Activated CD4-positive, alpha-beta memory T cell treated with anti-CD3 and anti-CD28 coated beads for 36 hours (primary cell): ENCODE measurements at regions not wholly inside any gene's neighbourhood (a gene's known extent, or its start where the extent isn't known, plus 50 kb on each side); places are given as distances from the start of the nearest gene placed in this dataset.

Source experiments
- CTCF ChIA-PET: fragments of 350-600 bp; sonication (Branson Sonifier 250); formaldehyde crosslinking; loops from one replicate; lab custom pipeline; 2021; ENCODE audit warnings: antibody characterized with exemption, inconsistent platforms; lab: Charles Lee
- POLR2A ChIA-PET: fragments of 350-600 bp; sonication (Branson Sonifier 250); formaldehyde crosslinking; loops from one replicate; lab custom pipeline; 2021; ENCODE audit warnings: antibody characterized with exemption; lab: Charles Lee
- DNase-seq: peaks from one replicate; pipeline ENCODE4 v3.0.0-alpha.2; 2020
- H3K27ac Mint-ChIP-seq: one replicate; pipeline ENCODE4 v1.8.0; 2021; ENCODE audit warnings: mixed read lengths
- H3K27me3 Mint-ChIP-seq: one replicate; pipeline ENCODE4 v1.8.0; 2021; ENCODE audit warnings: mixed read lengths
- H3K36me3 Mint-ChIP-seq: one replicate; pipeline ENCODE4 v1.8.0; 2021; ENCODE audit warnings: mixed read lengths
- H3K4me1 Mint-ChIP-seq: one replicate; pipeline ENCODE4 v1.8.0; 2021; ENCODE audit warnings: low read depth, mixed read lengths
- H3K4me3 Mint-ChIP-seq: one replicate; pipeline ENCODE4 v1.8.0; 2021; ENCODE audit warnings: mild to moderate bottlenecking, mixed read lengths
- H3K9me3 Mint-ChIP-seq: one replicate; pipeline ENCODE4 v1.8.0; 2021; ENCODE audit warnings: mixed read lengths
- intact Hi-C: fragments of 100-400 bp; cut with micrococcal nuclease; formaldehyde crosslinking; loops from one replicate; pipeline ENCODE4 v1.15.1; 2023

DNA sequence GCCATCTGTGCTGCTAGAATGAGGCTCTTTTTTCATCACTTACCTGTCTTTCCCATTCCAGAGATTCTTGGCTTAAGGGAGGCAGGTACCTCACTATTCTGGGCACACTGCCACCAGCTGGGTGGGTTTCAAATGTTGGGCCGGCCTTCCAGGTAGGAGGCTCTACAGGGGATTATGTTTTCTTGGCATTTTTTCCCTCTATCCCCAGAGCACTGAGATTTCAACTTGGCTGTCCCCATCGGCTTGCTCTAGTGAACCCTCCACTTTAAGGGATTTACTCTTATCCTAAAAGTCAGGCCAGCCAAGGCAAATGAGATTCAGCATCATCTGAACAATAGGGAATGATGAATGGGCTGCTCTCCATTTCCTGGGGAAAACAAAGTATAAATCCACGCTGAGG lies 710.1 kb upstream of the CELF2 start:
- H3K4me1 Mint-ChIP-seq, result no peaks in the 10 kb centered on the region
- intact Hi-C loops, result no loop called here
- POLR2A ChIA-PET, result no interaction called here
- no peaks in the 10 kb centered on the region for H3K9me3 Mint-ChIP-seq
- CTCF ChIA-PET, result no interaction called here
- no peak for DNase-seq
- no peak overlapping the region for H3K4me3 Mint-ChIP-seq
- H3K27me3 Mint-ChIP-seq, result peaks cover 4% of the 10 kb centered on the region
- no peaks in the 10 kb centered on the region for H3K36me3 Mint-ChIP-seq
- H3K27ac Mint-ChIP-seq, result no peak overlapping the region

DNA sequence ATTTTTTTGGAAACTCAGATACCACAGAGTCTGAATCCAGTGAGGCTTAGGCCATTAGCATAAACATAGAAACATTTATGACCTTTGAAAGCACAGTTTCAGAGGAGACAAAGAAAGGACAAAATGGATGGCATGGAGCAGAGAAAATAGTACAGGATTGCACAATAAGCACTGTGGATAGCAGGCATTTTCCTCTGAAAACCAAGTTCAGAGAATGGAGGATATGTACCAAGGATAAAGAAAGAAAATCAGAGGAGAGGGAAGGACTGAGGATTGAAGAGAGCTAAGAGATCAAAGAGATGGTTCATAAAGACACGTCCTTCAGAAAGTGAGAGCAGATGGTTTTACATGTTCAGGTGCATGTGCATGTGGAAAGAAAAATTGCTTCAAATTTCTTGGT lies 707.2 kb upstream of the CELF2 start:
- no peak for DNase-seq
- Mint-ChIP-seq H3K27ac (no peak overlapping the region), H3K27me3 (peaks cover 2% of the 10 kb centered on the region), H3K36me3 (no peaks in the 10 kb centered on the region), H3K4me3 (no peak overlapping the region), H3K9me3 (no peaks in the 10 kb centered on the region), H3K4me1 (no peaks in the 10 kb centered on the region)
- ChIA-PET POLR2A (no interaction called here), CTCF (no interaction called here)
- intact Hi-C loops, result no loop called here

DNA sequence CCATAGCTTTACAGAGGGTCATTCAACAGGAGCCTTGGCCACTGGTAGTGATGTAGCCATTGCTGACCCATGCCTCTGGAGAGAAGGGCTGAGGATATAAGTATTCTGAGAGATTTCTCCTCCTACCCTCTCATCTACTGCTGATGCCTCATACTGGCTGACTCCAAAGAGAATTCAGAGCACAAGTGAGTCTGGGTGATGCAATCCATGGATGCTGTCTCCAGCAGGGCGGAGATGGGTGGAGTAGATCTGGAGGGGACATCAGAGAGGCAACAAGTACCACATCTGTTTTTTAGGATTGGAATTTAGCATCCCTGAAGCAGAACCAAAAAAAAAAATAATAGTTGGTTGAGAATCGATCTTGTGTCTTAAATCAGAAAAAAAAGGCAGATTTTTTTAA lies 705.7 kb upstream of the CELF2 start:
- CTCF ChIA-PET, result no interaction called here
- H3K27ac Mint-ChIP-seq, result no peak overlapping the region
- no peaks in the 10 kb centered on the region for H3K4me1 Mint-ChIP-seq
- POLR2A ChIA-PET, result interaction anchor here (0.7 kb wide), 1 partner anchor 329 kb away, joined by 3 read pairs; no protein-coding TSS in a partner anchor
- no peak overlapping the region for H3K4me3 Mint-ChIP-seq
- H3K27me3 Mint-ChIP-seq, result peaks cover 4% of the 10 kb centered on the region
- no peak for DNase-seq
- intact Hi-C loops, result no loop called here
- H3K9me3 Mint-ChIP-seq, result no peaks in the 10 kb centered on the region
- no peaks in the 10 kb centered on the region for H3K36me3 Mint-ChIP-seq

DNA sequence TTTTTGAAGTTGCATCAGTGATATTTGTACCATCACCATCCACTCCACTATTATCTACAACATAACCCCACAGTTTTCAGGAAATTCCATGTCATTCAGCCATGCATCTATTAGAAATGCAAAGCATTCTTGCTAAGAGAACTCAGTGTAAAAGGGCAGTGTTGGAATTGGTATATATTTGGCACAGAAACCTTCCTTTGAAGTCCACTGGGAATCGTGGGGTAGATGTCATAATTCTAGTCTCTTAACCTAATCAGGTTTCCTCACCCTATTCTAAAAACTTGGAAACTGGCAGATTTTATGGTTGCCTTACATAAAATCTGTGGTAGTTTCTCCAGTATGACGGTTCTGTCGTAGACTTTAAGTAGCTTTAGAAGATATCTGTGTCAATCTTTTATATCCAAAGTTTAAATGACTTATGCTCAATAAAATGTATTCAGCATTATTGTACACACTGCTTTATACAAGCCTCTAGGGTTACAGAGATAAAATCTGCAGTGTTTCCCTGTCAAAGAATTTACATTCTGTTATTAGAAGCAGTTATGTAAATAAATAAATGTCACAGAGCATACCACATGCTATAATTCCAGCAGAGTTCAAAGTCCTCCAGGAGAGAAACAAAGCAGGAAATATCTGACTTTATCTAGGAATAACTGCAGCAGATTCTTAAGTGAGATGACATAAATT lies 704.4 kb upstream of the CELF2 start:
- H3K4me1 Mint-ChIP-seq, result no peaks in the 10 kb centered on the region
- H3K27me3 Mint-ChIP-seq, result peaks cover 6% of the 10 kb centered on the region
- intact Hi-C loops, result no loop called here
- CTCF ChIA-PET, result no interaction called here
- no peaks in the 10 kb centered on the region for H3K9me3 Mint-ChIP-seq
- H3K27ac Mint-ChIP-seq, result no peak overlapping the region
- H3K4me3 Mint-ChIP-seq, result no peak overlapping the region
- no peaks in the 10 kb centered on the region for H3K36me3 Mint-ChIP-seq
- POLR2A ChIA-PET, result no interaction called here
- DNase-seq, result no peak

DNA sequence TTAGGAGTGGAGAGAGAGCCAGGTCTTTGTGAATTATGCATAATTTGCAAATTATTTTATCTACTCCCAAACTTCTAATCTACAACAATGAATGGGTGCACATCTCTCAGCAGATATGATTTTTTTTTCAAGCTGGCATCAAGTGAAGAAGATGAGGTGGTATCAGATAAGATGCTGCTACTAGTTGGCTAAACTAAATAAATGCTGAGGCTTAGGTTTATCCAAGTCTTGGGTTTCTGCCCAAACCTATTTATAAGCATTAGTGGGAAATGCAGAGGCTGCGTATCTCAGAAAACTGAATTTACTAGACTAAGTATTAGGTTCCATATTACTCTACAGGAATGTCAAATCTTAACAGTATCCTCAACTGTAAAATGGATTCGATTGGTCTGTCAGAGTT lies 703.0 kb upstream of the CELF2 start:
- Mint-ChIP-seq H3K36me3 (no peaks in the 10 kb centered on the region), H3K27ac (no peak overlapping the region), H3K4me3 (no peak overlapping the region), H3K4me1 (no peaks in the 10 kb centered on the region), H3K27me3 (peaks cover 6% of the 10 kb centered on the region), H3K9me3 (no peaks in the 10 kb centered on the region)
- ChIA-PET POLR2A (no interaction called here), CTCF (no interaction called here)
- no peak for DNase-seq
- intact Hi-C loops, result no loop called here

DNA sequence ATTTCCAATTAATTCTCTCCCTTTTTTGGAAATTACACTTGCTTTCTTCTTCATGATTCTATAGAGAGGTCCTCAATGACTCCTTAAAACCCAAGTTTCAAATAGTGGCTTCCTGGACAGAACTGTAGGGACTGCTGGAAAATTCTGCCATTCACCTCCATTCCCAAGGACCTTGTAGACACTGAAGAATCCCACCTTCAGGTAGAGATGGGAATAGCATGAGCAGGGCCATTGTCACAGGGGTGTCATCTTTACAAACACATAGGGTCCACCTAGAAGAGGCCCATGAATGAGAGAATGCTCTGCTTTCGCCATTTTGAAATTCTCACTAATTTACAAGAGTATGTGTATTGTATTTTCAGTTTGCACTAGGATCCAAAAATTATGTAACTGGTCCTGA lies 701.7 kb upstream of the CELF2 start:
- H3K4me1 Mint-ChIP-seq, result no peaks in the 10 kb centered on the region
- H3K27me3 Mint-ChIP-seq, result peaks cover 6% of the 10 kb centered on the region
- no peak overlapping the region for H3K27ac Mint-ChIP-seq
- ChIA-PET POLR2A (no interaction called here), CTCF (no interaction called here)
- no peaks in the 10 kb centered on the region for H3K36me3 Mint-ChIP-seq
- intact Hi-C loops, result no loop called here
- no peak overlapping the region for H3K4me3 Mint-ChIP-seq
- no peak for DNase-seq
- H3K9me3 Mint-ChIP-seq, result no peaks in the 10 kb centered on the region

DNA sequence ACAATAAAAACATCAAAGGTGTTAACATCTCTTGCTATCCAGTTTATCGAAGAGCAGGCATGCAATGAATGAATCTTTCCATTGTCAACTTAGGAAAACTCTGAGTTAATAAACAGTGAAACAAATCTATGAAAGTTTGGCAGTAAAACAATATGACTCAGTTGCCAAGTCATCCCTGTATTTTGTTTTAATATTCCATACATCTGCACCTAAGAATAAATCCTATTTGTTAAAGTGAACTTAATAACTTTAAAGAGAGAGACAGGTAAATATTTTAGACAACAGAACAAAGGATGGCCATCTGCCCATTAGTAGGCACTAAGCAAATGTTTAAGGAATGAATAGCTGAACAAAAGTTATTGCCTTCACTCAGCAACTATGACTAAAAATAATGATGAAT lies 700.5 kb upstream of the CELF2 start:
- DNase-seq, result no peak
- Mint-ChIP-seq H3K4me1 (no peaks in the 10 kb centered on the region), H3K27me3 (peaks cover 6% of the 10 kb centered on the region), H3K36me3 (no peaks in the 10 kb centered on the region), H3K4me3 (no peak overlapping the region), H3K27ac (no peak overlapping the region), H3K9me3 (no peaks in the 10 kb centered on the region)
- POLR2A ChIA-PET, result no interaction called here
- intact Hi-C loops, result no loop called here
- CTCF ChIA-PET, result no interaction called here

DNA sequence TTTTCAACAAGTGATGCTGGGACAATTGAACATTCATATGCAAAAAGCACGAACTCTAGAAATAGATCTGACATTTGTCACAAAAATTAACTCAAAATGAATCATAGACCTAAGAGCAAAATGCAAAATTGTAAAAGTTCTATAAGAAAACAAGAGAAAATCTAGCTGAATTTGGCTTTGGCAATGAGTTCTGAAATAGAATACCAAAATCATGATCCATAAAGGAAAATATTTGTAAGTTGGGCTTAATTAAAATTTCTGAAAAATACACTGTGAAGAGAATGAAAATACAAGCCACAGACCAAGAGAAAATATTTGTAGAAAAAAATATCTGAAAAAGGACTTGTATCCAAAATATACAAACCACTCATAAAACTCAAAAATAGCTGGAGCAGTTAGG lies 698.8 kb upstream of the CELF2 start:
- CTCF ChIA-PET, result no interaction called here
- Mint-ChIP-seq H3K9me3 (no peaks in the 10 kb centered on the region), H3K27me3 (peaks cover 6% of the 10 kb centered on the region), H3K4me1 (no peaks in the 10 kb centered on the region), H3K36me3 (no peaks in the 10 kb centered on the region), H3K4me3 (no peak overlapping the region), H3K27ac (no peak overlapping the region)
- intact Hi-C loops, result no loop called here
- no peak for DNase-seq
- POLR2A ChIA-PET, result no interaction called here

DNA sequence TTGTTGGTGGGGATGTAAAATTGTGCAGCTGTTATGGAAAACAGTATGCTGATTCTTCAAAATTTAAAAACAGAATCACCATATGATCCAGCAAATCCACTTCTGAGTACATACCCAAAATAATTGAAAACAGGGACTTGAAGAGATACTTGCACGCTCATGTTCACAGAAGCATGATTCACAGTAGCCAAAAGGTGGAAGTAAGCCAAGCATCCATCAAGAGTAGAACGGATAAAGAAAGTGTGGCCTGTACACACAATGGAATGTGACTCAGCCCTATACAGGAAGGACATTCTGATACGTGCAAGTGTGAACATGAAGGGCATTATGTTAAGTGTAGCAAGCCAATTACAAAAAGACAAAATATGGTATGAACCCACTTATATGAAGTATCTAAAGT lies 696.7 kb upstream of the CELF2 start:
- no peaks in the 10 kb centered on the region for H3K36me3 Mint-ChIP-seq
- POLR2A ChIA-PET, result no interaction called here
- intact Hi-C loops, result no loop called here

DNA sequence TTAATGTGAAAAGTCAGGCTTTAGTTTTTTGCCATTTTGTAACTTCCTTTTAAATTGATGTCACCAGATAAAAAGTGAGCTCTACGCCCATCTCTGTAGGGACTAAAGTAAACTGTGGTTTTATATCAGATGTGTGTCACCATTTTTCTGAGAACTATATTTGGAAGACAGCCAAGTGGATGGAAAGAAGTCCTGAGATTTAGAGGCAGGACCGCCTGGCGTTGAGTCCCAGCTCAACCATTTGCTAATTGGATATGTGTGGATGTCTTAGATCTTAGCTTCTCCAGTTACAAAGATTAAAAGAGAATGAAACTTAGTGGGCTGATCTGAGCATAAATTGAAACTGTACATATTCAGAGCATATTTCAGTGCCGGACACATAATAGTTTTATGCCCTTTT lies 691.6 kb upstream of the CELF2 start:
- intact Hi-C loops, result no loop called here
- Mint-ChIP-seq H3K4me3 (no peak overlapping the region), H3K36me3 (no peaks in the 10 kb centered on the region), H3K27me3 (peaks cover 4% of the 10 kb centered on the region), H3K4me1 (no peaks in the 10 kb centered on the region), H3K9me3 (no peaks in the 10 kb centered on the region), H3K27ac (no peak overlapping the region)
- ChIA-PET POLR2A (no interaction called here), CTCF (no interaction called here)
- no peak for DNase-seq

More for the DNA sequence above, 696.7 kb upstream of the CELF2 start:
- no peaks in the 10 kb centered on the region for H3K9me3 Mint-ChIP-seq
- no peak overlapping the region for H3K27ac Mint-ChIP-seq
- no peak for DNase-seq
- CTCF ChIA-PET, result no interaction called here
- H3K27me3 Mint-ChIP-seq, result peaks cover 4% of the 10 kb centered on the region
- H3K4me1 Mint-ChIP-seq, result no peaks in the 10 kb centered on the region
- no peak overlapping the region for H3K4me3 Mint-ChIP-seq

DNA sequence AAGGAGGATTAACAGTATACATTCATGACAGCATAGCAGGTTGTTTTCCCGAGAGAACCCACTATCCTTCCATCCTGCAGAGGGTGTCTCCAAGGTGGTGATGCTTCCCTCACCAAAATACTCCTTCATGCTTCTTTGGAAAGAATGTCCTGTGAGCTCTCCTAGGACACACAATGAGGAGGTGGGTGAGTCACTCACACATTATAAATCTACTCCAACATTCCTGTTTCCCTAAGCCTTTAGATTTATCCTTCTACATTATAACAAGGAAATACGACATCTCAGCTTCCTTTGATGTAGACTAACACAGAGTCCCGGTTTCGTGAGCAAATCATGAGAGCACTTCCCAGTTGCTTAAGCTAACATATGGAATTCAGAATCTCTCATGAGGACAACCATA lies 689.7 kb upstream of the CELF2 start:
- peaks cover 4% of the 10 kb centered on the region for H3K27me3 Mint-ChIP-seq
- no peak overlapping the region for H3K4me3 Mint-ChIP-seq
- H3K9me3 Mint-ChIP-seq, result no peaks in the 10 kb centered on the region
- no peaks in the 10 kb centered on the region for H3K36me3 Mint-ChIP-seq
- no peak overlapping the region for H3K27ac Mint-ChIP-seq
- POLR2A ChIA-PET, result no interaction called here
- H3K4me1 Mint-ChIP-seq, result no peaks in the 10 kb centered on the region
- CTCF ChIA-PET, result no interaction called here
- intact Hi-C loops, result no loop called here
- DNase-seq, result no peak

DNA sequence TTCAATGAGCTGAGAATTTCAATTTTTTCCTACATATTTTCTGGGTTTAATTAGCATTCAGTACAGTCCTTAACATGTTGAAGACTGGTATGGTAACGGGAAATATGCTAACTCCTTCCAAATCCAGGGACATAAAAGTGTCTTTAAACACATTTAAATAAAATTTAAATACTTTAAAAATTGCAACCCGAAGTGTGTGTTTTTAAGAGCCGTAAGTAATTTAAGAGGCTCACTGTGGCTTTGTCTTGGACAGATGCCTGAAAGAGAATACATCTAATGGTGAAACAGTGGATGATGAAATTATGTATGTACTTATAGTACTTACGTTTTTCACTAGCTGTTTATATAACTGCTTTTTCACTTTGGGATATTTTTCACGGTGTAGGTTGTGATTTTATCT lies 687.3 kb upstream of the CELF2 start:
- H3K4me1 Mint-ChIP-seq, result no peaks in the 10 kb centered on the region
- H3K27me3 Mint-ChIP-seq, result peaks cover 6% of the 10 kb centered on the region
- H3K27ac Mint-ChIP-seq, result no peak overlapping the region
- no peak for DNase-seq
- CTCF ChIA-PET, result no interaction called here
- H3K9me3 Mint-ChIP-seq, result no peaks in the 10 kb centered on the region
- H3K36me3 Mint-ChIP-seq, result no peaks in the 10 kb centered on the region
- POLR2A ChIA-PET, result no interaction called here
- intact Hi-C loops, result no loop called here
- H3K4me3 Mint-ChIP-seq, result no peak overlapping the region

DNA sequence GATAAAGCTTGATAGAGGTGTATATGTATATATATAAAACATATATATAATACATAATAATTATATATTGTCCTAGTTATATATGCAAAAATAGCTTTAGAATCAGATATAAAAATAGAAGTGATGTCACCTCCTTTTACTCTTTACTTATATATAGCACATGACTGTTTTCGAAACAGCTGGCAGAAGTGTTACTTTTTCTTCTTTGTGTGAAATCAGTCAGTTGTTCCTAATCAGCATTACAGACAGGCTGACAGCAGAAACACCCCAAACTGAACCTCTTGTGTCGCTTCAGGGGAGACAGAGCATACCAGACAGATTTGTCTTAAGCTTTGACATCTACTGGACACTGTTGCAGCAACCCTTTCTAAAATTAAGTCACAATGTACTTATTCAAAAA lies 684.9 kb upstream of the CELF2 start:
- no peaks in the 10 kb centered on the region for H3K36me3 Mint-ChIP-seq
- H3K4me3 Mint-ChIP-seq, result no peak overlapping the region
- H3K9me3 Mint-ChIP-seq, result no peaks in the 10 kb centered on the region
- H3K27me3 Mint-ChIP-seq, result peaks cover 2% of the 10 kb centered on the region
- no peak overlapping the region for H3K27ac Mint-ChIP-seq
- no peaks in the 10 kb centered on the region for H3K4me1 Mint-ChIP-seq
- no peak for DNase-seq
- ChIA-PET POLR2A (no interaction called here), CTCF (interaction anchor here (0.6 kb wide), 1 partner anchor 55 kb away, joined by 3 read pairs; no protein-coding TSS in a partner anchor)
- intact Hi-C loops, result no loop called here
